ENCODE measurements at regions not wholly inside any gene's neighbourhood (a gene's known extent, or its start where the extent isn't known, plus 50 kb on each side); places are given as distances from the start of the nearest gene placed in this dataset.

DNA sequence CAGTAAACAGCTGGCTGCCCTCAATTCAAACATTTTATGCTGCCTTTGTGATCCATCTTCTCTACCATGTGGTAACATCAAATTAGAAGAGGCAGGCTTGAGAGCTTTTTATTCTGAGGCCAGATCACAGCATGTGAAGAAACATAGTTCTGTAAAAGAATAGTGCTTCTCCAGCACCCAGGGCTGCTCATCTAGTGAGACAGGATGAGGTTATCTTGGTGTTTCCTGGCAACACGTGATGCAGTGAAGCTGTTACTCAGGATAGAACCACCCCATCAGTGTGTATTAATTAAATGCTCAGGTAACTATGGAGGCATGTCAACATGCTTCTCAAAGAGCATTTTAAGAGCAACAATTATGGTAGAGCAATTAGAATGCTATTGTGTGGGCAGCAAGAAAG lies 400.5 kb upstream of the ACO1 start:
- TF ChIP-seq CTCF (IDR thresholded peaks at IDR 0.05) (no peak), POLR2A (IDR thresholded peaks at IDR 0.05) (no peak), EP300 (IDR thresholded peaks at IDR 0.05) (no peak)

Data from ovary (tissue), 3 donors.